ENCODE measurements at regions not wholly inside any gene's neighbourhood (a gene's known extent, or its start where the extent isn't known, plus 50 kb on each side); places are given as distances from the start of the nearest gene placed in this dataset.

GRCh38 chr3:115553796-115554486 lies 69.4 kb upstream of the GAP43 start:
- TF ChIP-seq POLR2A (IDR thresholded peaks at IDR 0.05) = no peak
- TF ChIP-seq, protein P1, sequence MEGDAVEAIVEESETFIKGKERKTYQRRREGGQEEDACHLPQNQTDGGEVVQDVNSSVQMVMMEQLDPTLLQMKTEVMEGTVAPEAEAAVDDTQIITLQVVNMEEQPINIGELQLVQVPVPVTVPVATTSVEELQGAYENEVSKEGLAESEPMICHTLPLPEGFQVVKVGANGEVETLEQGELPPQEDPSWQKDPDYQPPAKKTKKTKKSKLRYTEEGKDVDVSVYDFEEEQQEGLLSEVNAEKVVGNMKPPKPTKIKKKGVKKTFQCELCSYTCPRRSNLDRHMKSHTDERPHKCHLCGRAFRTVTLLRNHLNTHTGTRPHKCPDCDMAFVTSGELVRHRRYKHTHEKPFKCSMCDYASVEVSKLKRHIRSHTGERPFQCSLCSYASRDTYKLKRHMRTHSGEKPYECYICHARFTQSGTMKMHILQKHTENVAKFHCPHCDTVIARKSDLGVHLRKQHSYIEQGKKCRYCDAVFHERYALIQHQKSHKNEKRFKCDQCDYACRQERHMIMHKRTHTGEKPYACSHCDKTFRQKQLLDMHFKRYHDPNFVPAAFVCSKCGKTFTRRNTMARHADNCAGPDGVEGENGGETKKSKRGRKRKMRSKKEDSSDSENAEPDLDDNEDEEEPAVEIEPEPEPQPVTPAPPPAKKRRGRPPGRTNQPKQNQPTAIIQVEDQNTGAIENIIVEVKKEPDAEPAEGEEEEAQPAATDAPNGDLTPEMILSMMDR (IDR thresholded peaks at IDR 0.05 in 4 of 5, conservative IDR thresholded peaks at IDR 0.05 in 1 of 5) = no peak
